ENCODE measurements at regions not wholly inside any gene's neighbourhood (a gene's known extent, or its start where the extent isn't known, plus 50 kb on each side); places are given as distances from the start of the nearest gene placed in this dataset.

DNA sequence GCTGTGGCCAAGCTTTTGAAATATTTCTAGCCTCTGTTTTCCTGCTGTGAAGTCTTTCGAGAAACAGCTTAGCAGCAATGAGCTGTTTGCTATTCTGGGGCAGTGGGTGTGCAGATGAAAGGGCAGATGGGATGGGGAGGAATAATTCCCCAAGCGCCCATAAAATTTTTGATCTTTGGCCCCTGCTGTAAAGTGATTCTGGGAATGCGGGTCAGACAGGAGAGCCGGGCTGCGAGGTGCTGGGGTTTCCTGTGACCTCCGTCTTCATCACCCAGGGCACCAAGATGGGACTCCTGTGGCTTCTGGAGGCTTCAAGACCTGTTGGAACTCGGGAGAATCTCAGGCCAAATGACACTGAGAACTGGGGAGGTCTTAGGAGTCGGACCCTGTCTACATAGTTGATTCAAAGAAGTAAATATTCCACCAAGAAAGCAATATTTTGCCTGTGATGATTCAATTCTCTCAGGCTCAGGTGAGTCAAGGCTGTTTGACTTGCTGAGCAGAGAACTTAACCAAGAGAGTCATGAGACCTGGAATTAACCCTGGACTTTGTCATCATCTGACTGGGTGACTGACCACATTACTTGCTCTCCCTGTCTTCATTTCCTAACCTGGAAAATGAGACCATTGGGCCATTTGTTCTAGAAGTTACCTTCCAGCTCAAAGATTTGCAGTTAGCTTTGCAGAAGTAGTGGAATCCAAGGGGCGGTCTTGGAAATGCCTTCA lies 86.4 kb downstream of the POLR2M start (continued):
- TF ChIP-seq, protein P1, sequence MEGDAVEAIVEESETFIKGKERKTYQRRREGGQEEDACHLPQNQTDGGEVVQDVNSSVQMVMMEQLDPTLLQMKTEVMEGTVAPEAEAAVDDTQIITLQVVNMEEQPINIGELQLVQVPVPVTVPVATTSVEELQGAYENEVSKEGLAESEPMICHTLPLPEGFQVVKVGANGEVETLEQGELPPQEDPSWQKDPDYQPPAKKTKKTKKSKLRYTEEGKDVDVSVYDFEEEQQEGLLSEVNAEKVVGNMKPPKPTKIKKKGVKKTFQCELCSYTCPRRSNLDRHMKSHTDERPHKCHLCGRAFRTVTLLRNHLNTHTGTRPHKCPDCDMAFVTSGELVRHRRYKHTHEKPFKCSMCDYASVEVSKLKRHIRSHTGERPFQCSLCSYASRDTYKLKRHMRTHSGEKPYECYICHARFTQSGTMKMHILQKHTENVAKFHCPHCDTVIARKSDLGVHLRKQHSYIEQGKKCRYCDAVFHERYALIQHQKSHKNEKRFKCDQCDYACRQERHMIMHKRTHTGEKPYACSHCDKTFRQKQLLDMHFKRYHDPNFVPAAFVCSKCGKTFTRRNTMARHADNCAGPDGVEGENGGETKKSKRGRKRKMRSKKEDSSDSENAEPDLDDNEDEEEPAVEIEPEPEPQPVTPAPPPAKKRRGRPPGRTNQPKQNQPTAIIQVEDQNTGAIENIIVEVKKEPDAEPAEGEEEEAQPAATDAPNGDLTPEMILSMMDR (IDR thresholded peaks at IDR 0.05), result no peak
- TF ChIP-seq YY1 (IDR thresholded peaks at IDR 0.05; ENCODE audit: low read depth) (no peak), ELF1 (IDR thresholded peaks at IDR 0.05) (no peak), TCF12 (IDR thresholded peaks at IDR 0.05) (no peak), JUND (IDR thresholded peaks at IDR 0.05) (no peak), SMC3 (IDR thresholded peaks at IDR 0.05; ENCODE audit: low read depth, low read length) (no peak), FOSL2 (IDR thresholded peaks at IDR 0.05; ENCODE audit: borderline replicate concordance, low read depth) (no peak)
- TF ChIP-seq, protein P2, sequence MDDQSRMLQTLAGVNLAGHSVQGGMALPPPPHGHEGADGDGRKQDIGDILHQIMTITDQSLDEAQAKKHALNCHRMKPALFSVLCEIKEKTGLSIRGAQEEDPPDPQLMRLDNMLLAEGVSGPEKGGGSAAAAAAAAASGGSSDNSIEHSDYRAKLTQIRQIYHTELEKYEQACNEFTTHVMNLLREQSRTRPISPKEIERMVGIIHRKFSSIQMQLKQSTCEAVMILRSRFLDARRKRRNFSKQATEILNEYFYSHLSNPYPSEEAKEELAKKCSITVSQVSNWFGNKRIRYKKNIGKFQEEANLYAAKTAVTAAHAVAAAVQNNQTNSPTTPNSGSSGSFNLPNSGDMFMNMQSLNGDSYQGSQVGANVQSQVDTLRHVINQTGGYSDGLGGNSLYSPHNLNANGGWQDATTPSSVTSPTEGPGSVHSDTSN (IDR thresholded peaks at IDR 0.05), result no peak

DNA sequence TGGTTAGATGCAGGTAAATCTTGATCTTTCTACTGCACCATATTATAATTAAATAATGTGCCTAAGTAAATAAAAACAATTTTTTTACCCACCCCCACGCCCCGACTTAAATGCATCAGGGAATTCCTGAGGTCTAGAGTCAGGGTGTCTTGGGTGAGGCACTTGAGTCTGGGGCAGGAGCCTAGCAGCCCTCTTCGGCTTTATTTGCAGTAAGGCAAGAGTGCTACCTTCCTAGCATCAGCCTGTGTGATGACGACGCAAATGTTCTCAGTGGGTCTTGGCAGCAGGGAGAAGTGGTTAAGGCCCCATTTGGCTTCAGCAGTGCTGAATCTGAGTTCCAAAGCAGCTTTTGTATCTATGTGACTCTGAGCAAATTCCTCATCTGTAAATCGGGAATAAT lies 88.7 kb downstream of the POLR2M start:
- ChIA-PET POLR2A (no interaction called here), CTCF (interaction anchor here (1.2 kb wide), 1 partner anchor 65 kb away, joined by 3 read pairs; no protein-coding TSS in a partner anchor)
- Histone ChIP-seq H3K4me3 (ENCODE audit: low read depth in 2 of 2, low read length in 1 of 2) (no peak overlapping the region), H3K9me3 (no peaks in the 10 kb centered on the region), H3K36me3 (replicated peaks in 1 of 2; ENCODE audit: control insufficient read depth in 1 of 2, insufficient read depth in 2 of 2, low read length in 1 of 2) (no peaks in the 10 kb centered on the region), H4K20me1 (ENCODE audit: insufficient read depth) (no peaks in the 10 kb centered on the region), H3K79me2 (ENCODE audit: insufficient read depth) (no peaks in the 10 kb centered on the region), H3K27me3 (ENCODE audit: insufficient read depth) (no peaks in the 10 kb centered on the region), H3K4me1 (ENCODE audit: control insufficient read depth in 1 of 2, insufficient read depth in 2 of 2, low read depth in 1 of 2, low read length in 1 of 2) (no peaks in the 10 kb centered on the region; a peak in 1 of 4 replicates), H3F3A (replicated peaks; ENCODE audit: insufficient read depth) (no peaks in the 10 kb centered on the region), H3K4me2 (no peak overlapping the region), H3K27ac (ENCODE audit: low read depth in 2 of 2, low read length in 1 of 2) (no peak overlapping the region), H2AFZ (ENCODE audit: low read depth) (no peak overlapping the region), H3K9ac (no peak overlapping the region), H3K9me2 (no peaks in the 10 kb centered on the region)
- TF ChIP-seq RAD21 (IDR thresholded peaks at IDR 0.05; ENCODE audit: low read length), result no peak
- TF ChIP-seq CHD2 (IDR thresholded peaks at IDR 0.05; ENCODE audit: low read length, partially characterized antibody), result no peak
- TF ChIP-seq TAF1 (IDR thresholded peaks at IDR 0.05; ENCODE audit: borderline replicate concordance, low read depth, low read length), result no peak
- no peak for TF ChIP-seq MXI1 (IDR thresholded peaks at IDR 0.05; ENCODE audit: low read depth, low read length)
- no peak for TF ChIP-seq RXRA (IDR thresholded peaks at IDR 0.05; ENCODE audit: borderline replicate concordance, low read depth)
- TF ChIP-seq SIN3A (IDR thresholded peaks at IDR 0.05; ENCODE audit: borderline replicate concordance, low read depth, low read length), result no peak
- TF ChIP-seq, protein P3, sequence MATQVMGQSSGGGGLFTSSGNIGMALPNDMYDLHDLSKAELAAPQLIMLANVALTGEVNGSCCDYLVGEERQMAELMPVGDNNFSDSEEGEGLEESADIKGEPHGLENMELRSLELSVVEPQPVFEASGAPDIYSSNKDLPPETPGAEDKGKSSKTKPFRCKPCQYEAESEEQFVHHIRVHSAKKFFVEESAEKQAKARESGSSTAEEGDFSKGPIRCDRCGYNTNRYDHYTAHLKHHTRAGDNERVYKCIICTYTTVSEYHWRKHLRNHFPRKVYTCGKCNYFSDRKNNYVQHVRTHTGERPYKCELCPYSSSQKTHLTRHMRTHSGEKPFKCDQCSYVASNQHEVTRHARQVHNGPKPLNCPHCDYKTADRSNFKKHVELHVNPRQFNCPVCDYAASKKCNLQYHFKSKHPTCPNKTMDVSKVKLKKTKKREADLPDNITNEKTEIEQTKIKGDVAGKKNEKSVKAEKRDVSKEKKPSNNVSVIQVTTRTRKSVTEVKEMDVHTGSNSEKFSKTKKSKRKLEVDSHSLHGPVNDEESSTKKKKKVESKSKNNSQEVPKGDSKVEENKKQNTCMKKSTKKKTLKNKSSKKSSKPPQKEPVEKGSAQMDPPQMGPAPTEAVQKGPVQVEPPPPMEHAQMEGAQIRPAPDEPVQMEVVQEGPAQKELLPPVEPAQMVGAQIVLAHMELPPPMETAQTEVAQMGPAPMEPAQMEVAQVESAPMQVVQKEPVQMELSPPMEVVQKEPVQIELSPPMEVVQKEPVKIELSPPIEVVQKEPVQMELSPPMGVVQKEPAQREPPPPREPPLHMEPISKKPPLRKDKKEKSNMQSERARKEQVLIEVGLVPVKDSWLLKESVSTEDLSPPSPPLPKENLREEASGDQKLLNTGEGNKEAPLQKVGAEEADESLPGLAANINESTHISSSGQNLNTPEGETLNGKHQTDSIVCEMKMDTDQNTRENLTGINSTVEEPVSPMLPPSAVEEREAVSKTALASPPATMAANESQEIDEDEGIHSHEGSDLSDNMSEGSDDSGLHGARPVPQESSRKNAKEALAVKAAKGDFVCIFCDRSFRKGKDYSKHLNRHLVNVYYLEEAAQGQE (IDR thresholded peaks at IDR 0.05; ENCODE audit: low read depth, low read length), result no peak
- TF ChIP-seq, protein P2 (IDR thresholded peaks at IDR 0.05), result no peak
- TF ChIP-seq FOXM1 (IDR thresholded peaks at IDR 0.05; ENCODE audit: low read depth), result no peak
- no peak for TF ChIP-seq NFIC (IDR thresholded peaks at IDR 0.05; ENCODE audit: borderline replicate concordance)
- no peak for TF ChIP-seq FOSL2 (IDR thresholded peaks at IDR 0.05; ENCODE audit: borderline replicate concordance, low read depth)
- TF ChIP-seq FOXJ3 (CRISPR knock-in tag; IDR thresholded peaks at IDR 0.05), result no peak
- TF ChIP-seq GATA2 (CRISPR knock-in tag; IDR thresholded peaks at IDR 0.05), result no peak
- no peak for TF ChIP-seq SMC3 (IDR thresholded peaks at IDR 0.05; ENCODE audit: low read depth, low read length)
- DNase-seq, result no peak
- 61% methylated on average over 6 of the region's 6 CpGs for WGBS (ENCODE audit: low lambda C conversion rate)

All from SK-N-SH (cell line).